NCI-H2196 (cell line): ENCODE measurements at regions not wholly inside any gene's neighbourhood (a gene's known extent, or its start where the extent isn't known, plus 50 kb on each side); places are given as distances from the start of the nearest gene placed in this dataset.

Experiments used
- DNase-seq: peaks from one replicate; lab custom pipeline; 2025; ENCODE audit not compliant: unreplicated experiment; lab: John Stamatoyannopoulos, UW

DNA sequence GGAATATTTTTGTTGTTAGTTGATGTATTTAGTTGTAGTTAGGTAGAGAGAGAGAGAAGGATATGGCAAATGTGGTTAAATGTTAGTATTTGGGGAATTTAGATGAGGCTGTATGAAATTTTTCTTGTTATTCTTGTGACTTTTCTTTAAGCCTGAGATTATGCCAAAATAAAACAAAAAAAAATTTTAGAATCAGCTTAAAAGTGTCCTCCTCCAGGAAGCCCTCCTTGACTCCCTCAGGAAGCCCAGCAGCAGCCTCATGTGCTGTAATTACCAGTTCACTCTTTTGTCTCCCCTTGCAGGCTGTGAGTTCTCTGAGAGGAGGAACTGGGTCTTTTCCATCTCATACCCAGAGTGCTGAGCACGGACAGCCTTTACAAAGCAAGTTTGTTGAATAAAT lies 243.5 kb downstream of the TFCP2L1 start:
- no peak for DNase-seq

DNA sequence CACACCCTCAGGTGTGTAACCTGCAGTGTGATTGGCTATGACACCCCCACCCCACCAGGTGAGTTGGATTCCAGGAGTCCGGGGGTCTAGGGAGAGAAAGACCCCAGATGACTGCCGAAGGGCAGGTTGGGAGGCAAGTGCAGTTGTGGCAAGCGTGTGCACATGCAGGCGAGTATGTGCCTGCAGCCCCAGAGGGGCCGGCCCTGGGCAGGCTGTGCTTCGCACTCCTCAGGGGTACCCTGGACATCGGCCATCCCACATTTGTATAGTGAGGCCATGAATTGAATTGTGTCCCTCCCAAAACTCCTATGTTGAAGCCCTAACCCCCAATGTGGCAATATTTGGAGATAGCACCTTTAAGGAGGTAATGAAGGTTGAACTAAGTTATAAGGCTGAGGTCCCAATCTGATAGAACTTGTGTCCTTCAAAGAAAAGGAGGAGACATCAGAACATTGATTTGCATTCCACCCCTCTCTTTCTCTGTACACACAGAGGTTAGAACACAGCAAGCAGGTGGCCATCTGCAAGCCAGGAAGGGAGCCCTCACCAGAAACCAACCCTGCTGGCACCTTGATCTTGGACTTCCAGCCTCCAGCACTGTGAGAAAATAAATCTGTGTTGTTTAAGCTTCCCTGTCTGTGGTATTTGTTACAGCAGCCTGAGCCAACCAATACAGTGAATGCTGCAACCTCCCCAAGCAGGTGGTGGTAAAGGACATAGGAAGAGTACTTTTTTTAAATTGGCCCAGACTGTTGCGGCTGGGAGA lies 241.8 kb downstream of the TFCP2L1 start:
- no peak for DNase-seq

DNA sequence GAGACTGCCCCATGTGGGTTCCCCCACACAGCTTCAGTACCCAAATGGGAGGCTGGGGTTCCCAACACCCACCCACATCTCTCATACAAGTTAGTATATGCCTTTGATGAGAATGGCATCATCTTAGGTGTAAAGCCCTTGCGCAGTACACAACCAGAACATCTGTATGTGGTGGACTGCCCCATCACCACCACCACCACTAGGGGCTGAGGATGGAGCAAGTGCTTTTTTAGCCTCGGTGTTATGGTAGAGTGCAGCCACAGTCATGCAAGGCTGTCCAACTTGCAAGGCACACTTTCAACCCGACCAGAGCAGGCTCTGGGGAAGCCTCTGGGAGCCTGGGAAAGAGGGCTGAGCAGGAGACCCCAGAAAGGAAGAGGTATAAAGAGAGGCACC lies 241.2 kb downstream of the TFCP2L1 start:
- no peak for DNase-seq

DNA sequence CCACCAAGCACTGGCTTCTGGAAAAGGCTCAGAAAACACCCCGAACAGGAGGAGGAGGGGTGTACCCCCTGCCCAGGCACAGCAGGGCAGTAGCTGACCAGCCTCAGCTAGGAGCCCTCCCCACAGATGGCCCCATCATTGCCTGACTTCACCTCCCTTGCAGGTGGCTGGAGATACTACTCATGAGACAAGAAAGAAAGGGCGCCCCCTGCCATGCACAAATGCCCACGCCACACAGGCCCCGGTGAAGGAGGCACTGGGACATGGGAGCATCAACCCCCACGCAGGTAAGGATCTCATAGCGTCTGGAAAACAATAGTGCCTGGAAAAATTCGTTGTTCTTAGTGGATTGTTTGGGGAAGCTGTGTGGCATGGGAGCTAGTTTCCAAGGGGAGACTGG lies 240.6 kb downstream of the TFCP2L1 start:
- no peak for DNase-seq

DNA sequence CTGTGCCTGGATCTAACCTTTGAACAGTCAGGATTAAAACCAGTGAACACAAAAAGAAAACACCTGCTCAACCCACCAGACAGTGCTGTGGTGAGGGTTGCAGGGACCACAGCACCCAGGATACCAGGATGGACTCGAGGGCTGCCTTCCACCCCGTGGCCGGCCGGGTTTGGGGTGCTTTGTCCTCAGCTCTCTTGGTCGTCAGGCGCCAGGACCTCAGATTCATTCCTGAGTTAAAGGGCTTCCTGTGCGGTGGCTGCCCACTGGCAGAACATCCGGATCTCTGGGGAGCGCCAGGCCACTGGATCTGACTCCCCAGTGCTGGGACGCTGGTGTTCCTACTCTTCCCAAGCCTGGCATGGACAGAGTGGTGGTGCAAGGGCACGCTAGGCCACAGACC lies 239.8 kb downstream of the TFCP2L1 start:
- no peak for DNase-seq

DNA sequence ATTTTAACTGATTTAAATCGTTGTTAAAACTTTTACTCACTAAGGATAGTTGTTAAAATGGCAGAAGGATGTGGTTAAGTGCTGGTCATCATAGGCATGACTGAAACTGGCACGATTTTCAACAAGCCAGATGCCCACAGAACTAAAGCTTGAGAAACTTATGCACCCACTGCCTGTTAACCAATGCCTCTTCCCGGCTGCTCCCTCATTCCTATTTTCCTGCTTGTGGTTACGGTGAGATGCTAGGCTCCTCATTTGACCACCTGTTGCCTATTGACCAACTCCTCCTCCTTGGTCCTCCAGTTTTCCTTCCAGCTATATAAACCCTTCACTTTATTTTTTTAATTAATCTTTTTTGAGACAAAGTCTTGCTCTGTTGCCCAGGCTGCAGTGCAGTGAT lies 238.7 kb downstream of the TFCP2L1 start:
- DNase-seq: no peak

DNA sequence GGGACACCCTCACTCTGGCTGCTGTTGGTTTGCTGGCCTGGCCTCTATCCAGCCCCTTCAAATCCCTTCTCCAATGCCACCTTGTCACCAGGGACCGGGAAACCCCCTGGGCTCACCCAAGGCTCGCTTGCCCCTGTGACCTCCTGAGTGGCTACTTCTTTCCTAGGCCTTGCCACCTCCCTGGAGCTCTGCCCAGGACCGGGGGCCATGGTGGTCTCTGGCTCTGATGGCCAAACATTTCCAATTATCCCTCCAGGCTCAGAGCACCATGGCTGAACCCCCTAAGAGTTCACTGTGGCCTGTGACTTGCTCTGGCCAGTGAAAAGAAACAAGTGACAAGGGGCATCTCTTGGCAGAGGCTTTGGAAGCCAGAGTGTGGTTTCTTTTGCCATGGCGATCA lies 237.6 kb downstream of the TFCP2L1 start:
- no peak for DNase-seq

DNA sequence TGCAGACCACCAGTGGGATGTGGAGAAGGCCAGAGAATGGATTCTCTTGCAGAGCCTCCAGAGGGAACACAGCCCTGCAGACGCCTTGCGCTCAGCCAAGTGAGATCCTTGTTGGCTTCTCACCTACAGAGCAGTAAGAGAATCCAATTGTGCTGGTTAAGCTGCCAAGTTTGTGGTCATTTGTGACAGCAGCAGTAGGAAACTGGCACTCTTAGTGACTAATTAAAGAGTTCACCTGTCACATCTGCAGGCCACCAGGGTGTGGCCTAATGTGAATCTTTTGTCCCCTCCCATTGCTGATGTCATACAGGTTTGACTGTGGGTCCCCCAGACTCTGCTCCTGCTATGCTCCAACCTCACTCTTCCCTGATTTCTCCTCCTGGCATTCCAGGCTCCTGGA lies 235.9 kb downstream of the TFCP2L1 start:
- DNase-seq: peak; percentile 41

DNA sequence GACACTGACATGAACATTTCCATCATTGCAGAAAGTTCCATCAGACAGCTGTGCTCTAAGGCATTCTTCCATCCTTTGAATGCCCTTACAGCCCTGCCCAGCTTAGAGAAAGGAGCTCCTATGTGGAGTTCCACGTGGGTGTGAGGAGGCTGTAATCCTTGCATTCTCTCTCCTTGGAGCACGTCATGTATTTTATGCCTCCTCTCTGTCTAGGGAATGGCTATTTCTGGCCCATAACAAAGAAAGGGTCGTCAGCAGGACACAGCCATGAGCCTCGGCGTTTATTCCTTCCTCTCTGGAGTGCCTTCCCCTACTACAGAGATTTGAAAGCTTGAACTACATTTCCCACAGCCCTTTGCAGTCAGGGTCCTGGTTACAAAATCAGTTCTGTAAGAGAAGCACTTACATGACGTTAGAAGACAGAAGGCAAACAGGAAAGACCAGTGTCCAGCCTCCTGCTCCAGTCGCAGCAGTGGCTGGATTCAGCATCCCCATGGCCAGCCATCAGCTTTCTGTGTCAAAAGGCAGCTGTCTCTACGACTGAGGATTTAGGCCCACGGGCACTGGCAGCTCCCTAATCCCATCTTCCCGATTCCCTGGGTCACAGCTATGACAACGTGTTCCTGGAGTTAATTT lies 234.9 kb downstream of the TFCP2L1 start:
- no peak for DNase-seq

DNA sequence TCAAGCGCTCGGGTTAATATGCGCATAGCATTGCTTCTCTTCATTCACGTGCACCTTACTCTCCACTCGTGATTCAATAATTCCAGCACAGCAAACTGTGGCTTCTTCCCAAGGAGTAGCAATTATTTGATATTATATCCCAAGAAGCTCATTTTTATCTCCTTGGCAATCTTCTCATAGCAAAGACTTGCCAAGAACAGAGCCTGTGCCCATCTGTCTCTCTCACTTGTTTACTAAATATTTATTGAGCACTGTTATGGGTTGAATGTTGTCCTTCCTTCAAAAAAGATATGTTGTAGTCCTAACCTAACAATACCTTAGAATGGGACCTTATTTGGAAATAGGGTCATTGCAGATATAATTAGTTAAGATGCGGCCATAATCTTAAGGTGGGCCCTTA lies 233.7 kb downstream of the TFCP2L1 start:
- DNase-seq: no peak

DNA sequence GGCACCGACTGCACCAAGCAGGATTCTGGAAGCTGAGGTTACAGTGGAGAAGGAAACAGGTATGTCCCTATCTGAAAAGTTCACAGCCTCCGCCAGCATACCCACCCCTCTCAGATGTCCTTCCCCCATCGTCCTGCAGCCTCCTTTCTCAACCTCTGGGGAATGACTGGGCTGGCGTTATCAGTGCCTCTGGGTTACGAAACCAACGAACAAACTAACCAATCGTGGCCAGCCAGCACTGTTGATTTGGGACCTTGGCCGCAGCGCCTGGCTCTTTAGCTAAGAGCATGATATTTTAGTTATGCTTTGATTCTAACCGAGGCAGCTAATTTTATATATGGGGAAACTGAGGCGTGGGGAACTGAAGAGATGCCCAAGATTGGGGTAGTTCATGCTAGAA lies 233.0 kb downstream of the TFCP2L1 start:
- DNase-seq: no peak

DNA sequence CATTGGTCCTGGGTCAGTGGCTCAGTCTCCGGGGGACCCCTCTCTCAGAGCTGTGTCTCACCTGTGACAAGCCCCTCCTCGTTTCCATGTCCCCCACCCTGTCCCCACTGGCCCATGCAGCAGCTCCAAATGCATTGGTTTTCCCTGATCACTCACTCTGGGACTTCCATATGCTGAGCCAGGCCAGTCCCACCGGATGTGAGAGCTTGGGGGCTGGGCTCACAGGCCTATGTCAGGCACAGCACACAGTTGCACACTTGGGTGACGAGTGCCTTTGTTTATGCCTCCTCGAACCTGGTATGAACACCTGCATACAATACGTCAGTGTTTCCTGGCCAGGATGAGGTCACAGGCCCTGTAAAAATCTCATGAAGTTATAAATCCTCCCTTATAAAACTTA lies 232.5 kb downstream of the TFCP2L1 start:
- DNase-seq: peak; percentile 10

DNA sequence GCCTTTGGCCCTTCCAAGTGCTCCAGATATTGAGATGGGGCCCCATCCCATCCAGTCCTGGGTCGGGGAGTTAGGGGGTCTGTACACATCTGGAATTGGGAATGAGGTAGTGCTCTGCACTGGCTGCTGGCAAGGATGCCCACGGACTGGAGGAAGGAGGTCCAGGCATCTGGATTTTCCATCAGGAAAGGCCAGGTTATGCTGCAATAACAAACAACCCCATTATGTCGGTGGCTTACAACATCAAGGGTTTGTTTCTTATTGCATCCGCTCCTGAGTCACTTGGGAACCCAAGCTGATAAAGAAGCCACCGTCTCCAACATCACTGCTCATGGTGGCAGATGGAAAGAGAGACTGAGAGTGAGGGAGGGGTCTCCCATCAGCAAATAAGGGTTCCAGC lies 229.9 kb downstream of the TFCP2L1 start:
- no peak for DNase-seq

DNA sequence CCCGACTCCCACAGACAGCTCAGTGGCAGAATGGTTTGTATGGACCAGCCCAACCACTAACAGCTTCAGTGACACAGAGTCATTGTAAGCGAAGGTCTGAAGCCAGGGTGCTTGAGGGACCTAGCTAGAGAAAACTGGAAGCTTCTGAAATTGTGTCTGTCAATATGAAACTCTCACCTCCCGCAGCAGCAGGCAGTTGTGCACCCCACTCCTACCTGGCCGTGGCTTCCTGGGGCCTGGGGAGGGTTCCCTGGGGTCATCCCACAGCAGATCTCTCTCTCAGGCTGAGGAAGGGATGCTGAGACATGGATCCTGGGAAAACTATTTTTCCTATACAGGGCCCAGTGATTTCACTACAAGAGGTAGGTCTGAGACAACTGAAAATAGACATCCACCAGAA lies 229.5 kb downstream of the TFCP2L1 start:
- DNase-seq: no peak

DNA sequence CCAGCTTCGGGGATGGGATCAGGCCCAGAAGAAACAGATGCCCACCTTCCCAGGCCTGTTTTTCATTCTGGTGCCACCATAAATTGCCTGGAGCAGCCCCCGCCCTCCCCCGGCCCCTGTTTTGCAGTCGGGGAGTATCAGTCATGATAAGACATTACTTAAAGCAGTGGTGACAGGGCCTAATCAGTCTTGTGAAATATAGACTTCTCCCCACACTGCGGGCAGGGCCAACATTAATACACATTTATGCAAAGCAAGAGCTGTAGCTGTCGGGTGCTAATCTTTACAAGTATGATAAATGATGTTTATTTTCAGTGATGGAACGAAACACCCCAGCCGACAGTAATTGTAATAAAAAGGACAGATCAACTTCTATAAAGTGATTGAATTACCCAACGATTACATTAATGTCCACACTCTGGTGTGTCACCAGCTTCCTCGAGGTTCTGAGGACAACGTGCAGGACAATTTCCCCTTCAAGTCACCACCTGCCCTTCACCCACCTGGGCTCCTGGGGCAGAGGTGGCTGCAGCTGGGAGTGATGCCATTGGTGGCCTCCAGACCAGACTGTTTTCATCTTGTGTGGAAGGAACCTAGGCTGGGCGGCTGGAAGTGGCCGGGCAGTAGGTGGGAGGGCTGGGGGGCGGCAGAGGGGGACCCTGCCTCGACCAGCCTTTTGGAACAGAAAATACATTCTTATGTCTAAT lies 226.0 kb downstream of the TFCP2L1 start:
- no peak for DNase-seq

DNA sequence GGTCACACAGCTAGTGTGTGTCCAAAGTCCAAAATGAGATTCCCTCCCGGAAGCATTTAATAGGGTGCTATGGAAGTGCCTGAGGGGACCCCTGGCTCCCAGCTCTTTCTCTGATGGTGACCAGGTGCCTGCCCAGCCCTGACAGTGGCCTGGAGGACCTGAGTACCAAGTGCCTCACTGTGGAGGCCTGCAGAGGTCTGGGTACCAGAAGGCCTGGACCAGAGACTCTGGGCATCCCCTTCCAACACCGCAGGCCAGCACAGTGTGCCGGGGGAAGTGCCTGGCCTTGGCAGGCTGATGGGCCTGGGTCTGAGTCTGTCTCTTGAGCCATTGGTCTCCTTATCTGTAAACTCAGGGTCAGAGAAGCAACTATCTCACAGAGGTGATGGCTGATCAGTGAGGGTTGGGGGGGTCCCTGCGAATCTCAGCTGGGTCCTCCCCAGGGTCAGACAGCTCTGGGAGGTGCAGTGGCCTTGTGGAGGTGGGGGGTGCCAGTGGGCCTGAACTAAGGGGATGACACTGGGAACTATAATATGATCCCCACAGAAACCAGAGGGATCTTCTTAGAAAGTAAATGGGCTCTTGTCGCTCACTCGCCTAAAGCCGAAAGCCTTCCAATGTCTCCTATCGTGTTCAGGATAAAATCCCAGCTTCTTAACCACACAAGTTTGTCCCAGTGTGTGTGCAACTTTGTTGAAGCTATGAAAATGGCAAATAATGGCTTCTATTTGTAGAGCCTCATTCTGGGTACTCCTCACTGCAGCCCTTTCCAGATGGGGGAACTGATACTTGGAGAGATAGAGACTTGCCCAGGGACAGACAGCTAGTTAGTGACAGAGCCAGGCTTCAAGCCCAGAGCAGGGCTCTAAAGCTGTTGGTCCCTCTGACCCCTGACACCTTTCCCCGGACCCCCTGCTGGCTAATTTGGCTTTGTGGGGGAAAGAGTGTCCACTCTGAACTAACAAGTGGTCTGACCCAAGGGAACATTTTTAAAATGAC lies 225.1 kb downstream of the TFCP2L1 start:
- DNase-seq: no peak

DNA sequence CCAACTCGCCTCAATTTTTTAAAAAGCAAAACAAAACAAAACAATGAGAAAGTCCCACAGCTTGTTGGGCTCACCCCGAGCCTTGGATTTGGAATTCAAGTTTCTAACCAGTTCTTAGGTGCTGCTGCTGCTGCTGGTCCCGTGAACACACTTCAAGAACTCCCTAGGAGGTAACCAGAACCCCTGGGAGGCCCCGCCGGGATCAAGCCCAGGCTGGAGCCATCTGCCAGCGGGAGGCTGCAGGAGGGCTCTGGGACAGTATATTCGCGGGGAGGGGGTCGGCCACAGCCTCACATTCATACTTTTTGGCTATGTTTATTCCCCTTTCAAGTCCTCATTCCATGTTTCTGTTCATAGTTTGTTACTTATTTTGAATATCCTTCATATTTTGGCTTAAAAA lies 223.4 kb downstream of the TFCP2L1 start:
- no peak for DNase-seq

DNA sequence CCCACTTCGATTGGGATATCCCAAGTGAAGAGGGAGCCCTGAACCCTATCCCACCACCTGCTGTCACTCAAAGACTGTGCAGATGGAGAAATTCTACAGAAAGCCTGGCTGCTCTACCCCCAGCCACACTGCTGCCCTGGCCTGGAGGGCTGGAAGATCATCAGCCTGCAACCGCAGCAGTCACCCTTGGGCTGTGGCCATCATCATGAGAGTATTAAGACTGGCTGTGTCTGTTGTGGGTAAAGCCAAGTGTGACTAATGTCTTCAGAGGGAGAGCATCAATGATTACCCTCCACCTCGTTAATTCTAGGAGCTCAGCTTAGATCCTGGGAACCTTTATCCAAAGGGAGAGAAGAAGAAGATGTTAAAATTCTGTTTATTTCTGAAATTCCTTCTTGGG lies 221.5 kb downstream of the TFCP2L1 start:
- DNase-seq: no peak

DNA sequence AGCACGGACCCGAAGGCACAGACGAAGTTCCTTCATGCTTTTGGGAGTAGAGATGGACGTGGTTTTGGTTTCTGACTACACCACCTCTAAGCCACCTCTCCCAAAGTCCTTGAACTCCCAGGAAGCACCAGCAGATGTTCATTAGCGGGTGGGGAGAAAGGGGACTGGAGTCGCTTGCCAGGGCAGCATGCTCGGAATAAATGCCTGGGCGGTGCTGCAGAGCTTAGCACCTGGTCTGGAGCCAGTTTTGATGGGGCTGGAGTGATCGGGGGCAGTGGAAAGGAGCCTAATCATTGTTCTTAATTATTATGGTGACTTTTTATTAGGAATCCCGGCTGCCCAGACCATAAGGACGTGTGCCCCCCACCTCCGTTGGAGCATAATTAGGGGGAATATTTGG lies 220.8 kb downstream of the TFCP2L1 start:
- DNase-seq: no peak

DNA sequence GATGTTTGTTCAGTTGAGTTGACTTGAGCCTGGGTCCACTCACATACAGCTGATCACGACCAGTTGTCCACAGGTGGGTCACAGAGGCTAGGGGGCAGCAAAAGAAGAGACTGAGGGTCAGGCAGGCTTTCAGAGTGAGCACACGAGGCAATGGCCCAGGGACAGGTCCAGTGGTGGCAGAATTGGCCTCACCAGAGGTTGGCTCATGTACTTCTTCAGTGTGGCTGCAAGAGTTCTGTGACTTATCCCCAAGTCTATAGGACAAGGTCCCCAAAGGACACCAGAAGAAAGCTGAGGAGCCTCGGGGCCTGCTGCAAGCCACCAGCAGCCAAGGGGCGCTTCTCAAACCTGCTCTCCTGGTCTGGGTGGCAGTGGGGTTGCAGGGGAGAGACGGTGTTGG lies 219.8 kb downstream of the TFCP2L1 start:
- no peak for DNase-seq

DNA sequence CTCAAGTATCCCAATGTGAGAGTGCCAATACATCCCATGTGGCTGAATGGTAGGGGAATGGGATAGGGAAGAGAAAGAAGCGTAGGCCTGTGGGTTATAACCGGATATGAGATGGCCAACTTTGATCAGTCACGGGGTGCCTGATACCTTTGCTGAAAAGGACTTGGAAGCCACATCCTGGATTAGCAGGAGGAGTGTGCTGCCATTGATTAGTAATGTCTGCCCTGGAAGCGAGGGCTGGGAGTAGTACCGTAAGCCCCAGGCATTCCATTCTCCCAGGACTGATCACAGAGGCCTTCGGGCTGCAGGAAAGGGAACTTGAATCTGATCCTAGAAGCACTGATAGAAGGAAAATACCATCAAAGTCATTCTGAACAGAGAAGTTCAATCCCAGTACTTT lies 218.5 kb downstream of the TFCP2L1 start:
- no peak for DNase-seq
